Motor neuron (in vitro differentiated cells): ENCODE measurements at regions not wholly inside any gene's neighbourhood (a gene's known extent, or its start where the extent isn't known, plus 50 kb on each side); places are given as distances from the start of the nearest gene placed in this dataset.
"Not testable (repeated sequence)": the region's sequence is repeated elsewhere in the genome, so short reads cannot be mapped to it uniquely, and the experiment has no call there.

Source experiments
- ATAC-seq, 8 experiments: fragments of 200-7000 bp; cut with Tn5 transposase; replicated peaks in 6 of 8; 2 replicates each; pipeline ENCODE4 v1.8.0; 2021; ENCODE audit warnings: mild to moderate bottlenecking in 8 of 8, moderate library complexity in 8 of 8
- H3K27ac ChIP-seq, 2 donors: fragments of 250-450 bp; sonication (Bioruptor Pico); 2 replicates each; pipeline ENCODE4 v1.9.0; 2021; ENCODE audit warnings: antibody characterized with exemption in 2 of 2, mild to moderate bottlenecking in 2 of 2, moderate library complexity in 1 of 2
- H3K4me1 ChIP-seq, 2 donors: fragments of 250-450 bp; sonication (Bioruptor Pico); replicated peaks in 1 of 2; 2 replicates each; pipeline ENCODE4 v1.6.1; 2021; ENCODE audit warnings: antibody characterized with exemption in 2 of 2, mild to moderate bottlenecking in 2 of 2, moderate library complexity in 1 of 2
- H3K4me3 ChIP-seq, 5 donors: fragments of 250-450 bp; sonication (Bioruptor Pico); 2 replicates each; pipeline ENCODE4 v1.9.0; 2021; ENCODE audit warnings: antibody characterized with exemption in 5 of 5, mild to moderate bottlenecking in 5 of 5, moderate library complexity in 4 of 5
- WGBS, 10 experiments: fragments of 450-650 bp; shearing (Covaris generic); methylation state at CpG; one replicate each; pipeline ENCODE4 v1.0.0; 2022; 5-methylcytosine and 5-hydroxymethylcytosine counted together
- in situ Hi-C, 9 experiments: fragments of 400-800 bp; cut with MboI; loops; one replicate each; pipeline ENCODE4 v1.15.0; 2021; ENCODE audit warnings: low sequenced_read_pairs in 9 of 9, low pct_unique_long_range_greater_than_20kb in 2 of 9; ENCODE audit not compliant: unreplicated experiment in 9 of 9

GRCh38 chrX:13492286-13492685 lies 77.1 kb upstream of the EGFL6 start:
- 83 to 92% methylated on average over 2 of the region's 2 CpGs; no CpG with 5 or more reads in 8 of the 10 experiments for WGBS, 10 experiments
- no peak overlapping the region for H3K4me3 ChIP-seq
- in situ Hi-C loops: loop anchor here in 6 of 9 experiments (25.0 kb wide), 4 partner anchors 255 to 680 kb away; partner anchors contain the start of gene TMSB4X (in 1 of the 6)
- ATAC-seq: no peak
- H3K27ac ChIP-seq: no peak overlapping the region
- peaks cover 8% of the 10 kb centered on the region in 2 donors for H3K4me1 ChIP-seq

DNA sequence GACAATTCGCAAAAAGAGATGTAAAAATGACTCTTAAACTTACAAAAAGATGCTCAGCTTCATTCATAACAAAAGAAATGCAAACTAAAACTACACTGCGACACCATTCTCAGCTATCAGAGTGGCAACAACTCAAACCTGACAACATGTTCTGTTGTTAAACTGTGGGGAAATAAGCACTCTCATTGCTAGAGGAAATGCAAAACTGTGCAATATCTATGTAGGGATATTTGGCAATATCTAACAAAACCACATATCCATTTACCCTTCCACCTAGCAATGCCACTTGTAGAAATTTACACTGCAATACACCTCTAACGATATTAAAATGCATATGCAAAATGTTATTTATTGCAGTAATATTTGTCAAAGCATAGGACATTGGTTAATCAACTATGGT lies 78.3 kb upstream of the EGFL6 start:
- Histone ChIP-seq H3K4me3 (no peak overlapping the region), H3K4me1 (peaks cover 9 to 10% of the 10 kb centered on the region in 2 donors), H3K27ac (no peak overlapping the region)
- no peak for ATAC-seq
- WGBS, 10 experiments: 10 to 100% (median 83%) methylated on average over 1 to 3 of the region's 3 CpGs; no CpG with 5 or more reads in 1 of the 10 experiments
- in situ Hi-C loops: loop anchor here in 6 of 9 experiments (25.0 kb wide), 4 partner anchors 254 to 679 kb away; partner anchors contain the start of gene TMSB4X (in 1 of the 6)

- peaks cover 9 to 10% of the 10 kb centered on the region in 2 donors for H3K4me1 ChIP-seq
- in situ Hi-C loops: loop anchor here in 6 of 9 experiments (25.0 kb wide), 4 partner anchors 252 to 677 kb away; partner anchors contain the start of gene TMSB4X (in 1 of the 6)
- WGBS, 10 experiments: 0 to 91% (median 44%) methylated on average over 1 to 5 of the region's 5 CpGs; no CpG with 5 or more reads in 6 of the 10 experiments
- H3K27ac ChIP-seq: no peak overlapping the region
- no peak overlapping the region for H3K4me3 ChIP-seq
- peak in 3 of 8 experiments; percentile 23 to 75 (median 69) for ATAC-seq
Observed at GRCh38 chrX:13489454-13489853, 79.9 kb upstream of the EGFL6 start.

DNA sequence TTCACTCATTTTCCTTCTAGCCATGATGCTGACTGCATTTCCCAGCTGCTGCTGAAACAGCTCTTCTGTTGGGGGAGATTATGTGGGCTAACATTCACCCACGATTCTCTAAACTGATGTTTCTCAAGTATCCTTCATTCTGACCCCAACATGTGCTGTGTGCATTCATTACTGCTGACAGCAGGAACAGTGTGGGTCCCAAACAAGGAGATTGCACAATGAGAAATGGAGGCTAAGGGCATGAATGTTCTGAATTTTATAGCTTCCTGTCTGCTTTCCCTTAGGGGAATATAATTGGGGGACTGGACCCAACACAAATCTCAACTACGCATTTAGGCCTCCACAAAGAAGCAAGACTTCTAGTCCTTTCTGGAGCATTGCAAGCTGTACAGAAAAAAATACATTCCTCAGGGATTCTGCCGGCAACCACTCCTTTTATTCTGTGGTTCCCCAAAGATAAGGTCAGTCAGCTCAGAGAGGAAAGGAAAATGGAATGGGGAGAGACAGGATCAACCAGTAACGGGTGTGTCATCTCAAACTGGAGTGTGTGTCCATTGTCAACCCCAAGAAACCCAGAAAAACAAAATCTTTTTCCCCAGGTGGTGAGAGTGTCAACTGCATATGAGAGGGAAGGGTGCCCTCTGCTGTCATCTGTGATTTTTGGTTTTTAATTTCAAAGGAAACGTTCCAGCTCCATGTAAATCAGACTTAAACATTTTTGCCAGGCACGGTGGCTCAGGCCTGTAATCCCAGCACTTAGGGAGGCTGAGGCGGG lies 81.5 kb upstream of the EGFL6 start:
- WGBS, 10 experiments: 0 to 83% (median 18%) methylated on average over 1 to 7 of the region's 7 CpGs; no CpG with 5 or more reads in 6 of the 10 experiments
- Histone ChIP-seq H3K27ac (peak overlapping the region; percentile 8 to 37), H3K4me3 (no peak overlapping the region), H3K4me1 (peaks cover 9 to 10% of the 10 kb centered on the region in 2 donors)
- in situ Hi-C loops: loop anchor here in 6 of 9 experiments (25.0 kb wide), 4 partner anchors 251 to 676 kb away; partner anchors contain the start of gene TMSB4X (in 1 of the 6)
- peak; percentile 52 to 83 (median 72) for ATAC-seq

DNA sequence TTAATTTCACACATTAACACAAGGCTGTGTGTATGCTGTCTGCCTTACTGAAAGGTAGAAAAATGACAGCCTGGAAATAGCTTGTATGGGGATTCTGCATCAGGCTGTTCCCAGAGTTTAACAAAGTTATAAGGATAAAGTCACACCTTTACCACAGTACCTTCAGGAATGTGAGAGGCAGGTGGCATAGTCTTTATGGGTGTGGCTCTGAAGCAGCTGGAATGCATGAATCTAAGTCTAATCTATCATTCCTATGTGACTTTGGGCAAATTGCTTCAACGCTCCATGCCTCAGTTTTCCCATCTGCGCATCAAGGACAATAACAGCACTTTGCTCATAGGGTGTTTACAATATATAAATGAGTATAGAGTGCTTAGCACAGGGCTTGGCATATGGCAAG lies 84.2 kb upstream of the EGFL6 start:
- 83 to 100% (median 91%) methylated on average over 1 to 2 of the region's 2 CpGs; no CpG with 5 or more reads in 6 of the 10 experiments for WGBS, 10 experiments
- Histone ChIP-seq H3K27ac (no peak overlapping the region), H3K4me1 (peaks cover 9 to 10% of the 10 kb centered on the region in 2 donors), H3K4me3 (no peak overlapping the region)
- in situ Hi-C loops: loop anchor here in 6 of 9 experiments (25.0 kb wide), 4 partner anchors 248 to 673 kb away; partner anchors contain the start of gene TMSB4X (in 1 of the 6)
- ATAC-seq: no peak

DNA sequence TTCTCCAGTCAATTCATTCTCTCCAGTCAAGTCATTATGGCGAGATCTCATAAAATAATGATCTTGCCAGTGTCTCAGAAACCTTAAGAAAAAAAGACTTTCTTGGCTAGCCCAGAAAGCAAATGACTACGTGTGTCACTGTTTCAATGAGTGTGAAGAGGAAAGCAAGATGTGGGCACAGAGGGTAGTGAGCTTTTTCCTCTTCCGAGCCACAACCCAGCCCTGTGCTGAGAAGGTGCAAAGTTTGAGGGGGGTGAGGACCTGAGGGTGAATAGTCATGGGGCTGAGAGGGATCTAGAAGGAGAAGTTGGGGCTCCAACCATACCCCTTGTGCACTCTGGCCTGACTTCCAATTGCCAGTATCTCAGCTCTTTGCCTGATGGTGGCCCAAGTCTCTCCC lies 85.6 kb upstream of the EGFL6 start:
- no peak for ATAC-seq
- WGBS, 10 experiments: 100% methylated on average over 1 to 3 of the region's 3 CpGs; no CpG with 5 or more reads in 8 of the 10 experiments
- Histone ChIP-seq H3K27ac (no peak overlapping the region), H3K4me1 (peaks cover 9 to 10% of the 10 kb centered on the region in 2 donors), H3K4me3 (no peak overlapping the region)
- in situ Hi-C loops: loop anchor here in 6 of 9 experiments (25.0 kb wide), 4 partner anchors 246 to 671 kb away; partner anchors contain the start of gene TMSB4X (in 1 of the 6)

DNA sequence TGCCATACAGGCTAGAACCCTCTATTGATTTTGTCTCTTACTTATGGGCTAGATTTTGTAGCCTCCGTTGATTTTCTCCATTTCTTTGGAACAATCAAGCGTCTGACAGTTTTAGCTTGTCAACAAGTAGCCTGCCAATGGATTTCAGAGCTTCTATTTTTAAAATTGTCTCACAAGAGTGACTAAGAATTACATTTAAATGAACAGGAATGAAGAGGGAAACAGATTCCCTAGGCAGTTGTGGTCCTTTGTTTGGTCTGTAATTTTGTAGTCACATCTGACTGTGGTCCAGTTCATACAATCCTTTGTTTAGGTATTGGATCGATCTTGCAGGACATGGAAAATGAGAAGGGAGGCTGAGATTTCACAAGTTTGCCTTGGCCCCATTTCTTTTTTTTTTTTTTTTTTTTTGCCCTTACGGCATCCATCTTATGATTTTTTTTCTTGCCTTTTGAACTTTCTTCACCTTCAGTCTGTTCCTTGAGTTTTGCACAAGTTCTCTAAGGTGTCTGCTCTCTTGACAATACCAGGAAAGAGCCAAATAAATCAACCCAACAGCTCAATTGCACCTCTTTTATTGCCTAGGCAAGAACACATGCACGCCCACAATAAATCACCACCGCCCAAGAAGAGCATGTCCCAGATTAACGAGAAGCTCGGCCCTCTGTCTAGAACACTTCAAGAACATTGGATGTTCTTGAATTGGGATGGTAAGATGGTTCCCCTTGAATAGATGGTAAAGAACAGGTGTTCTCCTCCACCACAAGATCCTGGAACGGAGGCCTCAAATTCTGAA lies 86.5 kb upstream of the EGFL6 start:
- no peak overlapping the region for H3K27ac ChIP-seq
- ATAC-seq: no peak
- 42 to 100% (median 80%) methylated on average over 1 to 8 of the region's 9 CpGs; no CpG with 5 or more reads in 2 of the 10 experiments for WGBS, 10 experiments
- peaks cover 8% of the 10 kb centered on the region in 2 donors for H3K4me1 ChIP-seq
- in situ Hi-C loops: loop anchor here in 6 of 9 experiments (25.0 kb wide), 4 partner anchors 246 to 671 kb away; partner anchors contain the start of gene TMSB4X (in 1 of the 6)
- H3K4me3 ChIP-seq: no peak overlapping the region

DNA sequence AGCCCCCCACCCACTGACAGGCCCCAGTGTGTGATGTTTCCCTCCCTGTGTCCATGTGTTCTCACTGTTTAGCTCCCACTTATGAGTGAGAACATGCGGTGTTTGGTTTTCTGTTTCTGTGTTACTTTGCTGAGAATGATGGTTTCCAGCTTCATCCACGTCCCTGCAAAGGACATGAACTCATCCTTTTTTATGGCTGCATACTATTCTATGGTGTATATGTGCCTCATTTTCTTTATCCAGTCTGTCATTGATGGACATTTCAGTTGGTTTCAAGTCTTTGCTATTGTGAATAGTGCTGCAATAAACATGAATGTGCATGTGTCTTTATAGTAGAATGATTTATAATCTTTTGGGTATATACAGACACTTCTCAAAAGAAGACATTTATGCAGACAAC lies 88.6 kb upstream of the EGFL6 start:
- not testable (repeated sequence) for H3K4me1 ChIP-seq, H3K27ac ChIP-seq, H3K4me3 ChIP-seq, ATAC-seq
- no CpG with 5 or more reads among the region's 2 CpGs for WGBS, 10 experiments
- in situ Hi-C loops: loop anchor here in 6 of 9 experiments (25.0 kb wide), 4 partner anchors 243 to 668 kb away; partner anchors contain the start of gene TMSB4X (in 1 of the 6)

GRCh38 chrX:13479452-13479813 lies 90.0 kb upstream of the EGFL6 start:
- ATAC-seq: no peak
- in situ Hi-C loops: loop anchor here in 6 of 9 experiments (25.0 kb wide), 4 partner anchors 242 to 667 kb away; partner anchors contain the start of gene TMSB4X (in 1 of the 6)
- Histone ChIP-seq H3K4me3 (no peak overlapping the region), H3K4me1 (peaks cover 0 to 8% of the 10 kb centered on the region in 2 donors), H3K27ac (no peak overlapping the region)
- WGBS, 10 experiments: 90 to 93% (median 92%) methylated on average over 2 of the region's 2 CpGs; no CpG with 5 or more reads in 7 of the 10 experiments

- ATAC-seq: no peak
- H3K4me1 ChIP-seq: peaks cover under 1 to 8% of the 10 kb centered on the region in 2 donors
- H3K4me3 ChIP-seq: no peak overlapping the region
- 77 to 100% (median 94%) methylated on average over 2 to 6 of the region's 6 CpGs; no CpG with 5 or more reads in 6 of the 10 experiments for WGBS, 10 experiments
- H3K27ac ChIP-seq: no peak overlapping the region
- in situ Hi-C loops: loop anchor here in 6 of 9 experiments (25.0 kb wide), 4 partner anchors 242 to 667 kb away; partner anchors contain the start of gene TMSB4X (in 1 of the 6)
Observed at GRCh38 chrX:13478740-13479451, 90.5 kb upstream of the EGFL6 start.

DNA sequence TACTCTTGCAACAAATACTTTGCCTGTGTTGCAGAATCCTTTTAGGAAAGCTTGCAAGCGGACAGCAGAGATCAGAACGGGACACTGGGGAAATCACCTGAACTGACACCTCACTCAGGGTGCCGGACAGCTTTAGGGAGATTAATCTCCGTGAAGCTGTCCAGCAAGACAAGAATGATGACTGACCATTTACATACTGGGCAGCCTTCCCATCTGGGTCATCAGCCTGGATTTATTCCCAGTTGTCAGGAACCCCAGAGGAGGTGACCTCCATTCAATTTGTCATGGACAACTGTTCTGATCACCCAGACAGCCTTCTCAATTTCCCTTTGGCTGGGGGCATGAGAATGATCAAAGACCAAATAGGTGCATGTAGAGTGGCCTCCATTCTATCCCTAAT lies 93.0 kb upstream of the EGFL6 start:
- in situ Hi-C loops: loop anchor here in 6 of 9 experiments (25.0 kb wide), 4 partner anchors 239 to 664 kb away; partner anchors contain the start of gene TMSB4X (in 1 of the 6)
- no peak overlapping the region for H3K27ac ChIP-seq
- no peak overlapping the region for H3K4me3 ChIP-seq
- 32 to 85% (median 72%) methylated on average over 3 to 4 of the region's 4 CpGs; no CpG with 5 or more reads in 7 of the 10 experiments for WGBS, 10 experiments
- ATAC-seq: peak in 6 of 8 experiments; percentile 21 to 72 (median 58)
- peaks cover 5 to 12% of the 10 kb centered on the region in 2 donors for H3K4me1 ChIP-seq

GRCh38 chrX:13474164-13474516 lies 95.3 kb upstream of the EGFL6 start:
- Histone ChIP-seq H3K4me1 (peaks cover 15 to 25% of the 10 kb centered on the region in 2 donors), H3K4me3 (no peak overlapping the region), H3K27ac (no peak overlapping the region)
- in situ Hi-C loops: no loop called here
- no peak for ATAC-seq
- 10 to 100% (median 83%) methylated on average over 1 to 4 of the region's 4 CpGs; no CpG with 5 or more reads in 5 of the 10 experiments for whole genome bisulfite sequencing, 10 experiments
